HG03558 (cell line): ENCODE measurements at regions not wholly inside any gene's neighbourhood (a gene's known extent, or its start where the extent isn't known, plus 50 kb on each side); places are given as distances from the start of the nearest gene placed in this dataset.

Source experiments
- ATAC-seq: cut with Tn5 transposase; IDR thresholded peaks from one replicate; pipeline ENCODE4 v1.9.1; 2021; ENCODE audit warnings: moderate number of reproducible peaks; ENCODE audit not compliant: unreplicated experiment; ENCODE audit errors: extremely low read depth

- no peak for ATAC-seq
Measured at GRCh38 chr6:66655420-66655819, 948.4 kb upstream of the EYS start.

- ATAC-seq, result no peak
Measured at GRCh38 chr6:66638518-66638917, 931.5 kb upstream of the EYS start.

GRCh38 chr6:66638099-66638498, 931.1 kb upstream of the EYS start:
- ATAC-seq, result no peak

- ATAC-seq, result no peak
Measured at GRCh38 chr6:66628917-66629316, 921.9 kb upstream of the EYS start.

GRCh38 chr6:66623050-66623449, 916.0 kb upstream of the EYS start:
- no peak for ATAC-seq

- no peak for ATAC-seq
Measured at GRCh38 chr6:66605971-66606370, 898.9 kb upstream of the EYS start.

- no peak for ATAC-seq
Measured at GRCh38 chr6:66605011-66605410, 898.0 kb upstream of the EYS start.

GRCh38 chr6:66599541-66599940, 892.5 kb upstream of the EYS start:
- no peak for ATAC-seq

- no peak for ATAC-seq
Measured at GRCh38 chr6:66578362-66578761, 871.3 kb upstream of the EYS start.

GRCh38 chr6:66568271-66568670, 861.2 kb upstream of the EYS start:
- no peak for ATAC-seq

GRCh38 chr6:66561479-66561878, 854.5 kb upstream of the EYS start:
- no peak for ATAC-seq

GRCh38 chr6:66558189-66558588, 851.2 kb upstream of the EYS start:
- no peak for ATAC-seq

GRCh38 chr6:66556936-66557335, 849.9 kb upstream of the EYS start:
- no peak for ATAC-seq

GRCh38 chr6:66555082-66555481, 848.1 kb upstream of the EYS start:
- no peak for ATAC-seq

GRCh38 chr6:66553441-66553840, 846.4 kb upstream of the EYS start:
- ATAC-seq, result no peak

GRCh38 chr6:66538551-66539135, 831.6 kb upstream of the EYS start:
- no peak for ATAC-seq

GRCh38 chr6:66533921-66534404, 826.9 kb upstream of the EYS start:
- ATAC-seq, result no peak

- ATAC-seq, result no peak
Measured at GRCh38 chr6:66526061-66526460, 819.0 kb upstream of the EYS start.

- no peak for ATAC-seq
Measured at GRCh38 chr6:66522864-66523263, 815.8 kb upstream of the EYS start.

- no peak for ATAC-seq
Measured at GRCh38 chr6:66516377-66516776, 809.4 kb upstream of the EYS start.

- no peak for ATAC-seq
Measured at GRCh38 chr6:66508433-66508832, 801.4 kb upstream of the EYS start.

- ATAC-seq, result no peak
Measured at GRCh38 chr6:66499851-66500250, 792.8 kb upstream of the EYS start.

GRCh38 chr6:66496659-66497058, 789.6 kb upstream of the EYS start:
- no peak for ATAC-seq
